GM18508 (cell line): ENCODE measurements at regions not wholly inside any gene's neighbourhood (a gene's known extent, or its start where the extent isn't known, plus 50 kb on each side); places are given as distances from the start of the nearest gene placed in this dataset.
"Not testable (repeated sequence)": the region's sequence is repeated elsewhere in the genome, so short reads cannot be mapped to it uniquely, and the experiment has no call there.

Experiments used
- ATAC-seq: cut with Tn5 transposase; IDR thresholded peaks from one replicate; pipeline ENCODE4 v1.9.1; 2021; ENCODE audit warnings: moderate number of reproducible peaks; ENCODE audit not compliant: insufficient read depth, unreplicated experiment

DNA sequence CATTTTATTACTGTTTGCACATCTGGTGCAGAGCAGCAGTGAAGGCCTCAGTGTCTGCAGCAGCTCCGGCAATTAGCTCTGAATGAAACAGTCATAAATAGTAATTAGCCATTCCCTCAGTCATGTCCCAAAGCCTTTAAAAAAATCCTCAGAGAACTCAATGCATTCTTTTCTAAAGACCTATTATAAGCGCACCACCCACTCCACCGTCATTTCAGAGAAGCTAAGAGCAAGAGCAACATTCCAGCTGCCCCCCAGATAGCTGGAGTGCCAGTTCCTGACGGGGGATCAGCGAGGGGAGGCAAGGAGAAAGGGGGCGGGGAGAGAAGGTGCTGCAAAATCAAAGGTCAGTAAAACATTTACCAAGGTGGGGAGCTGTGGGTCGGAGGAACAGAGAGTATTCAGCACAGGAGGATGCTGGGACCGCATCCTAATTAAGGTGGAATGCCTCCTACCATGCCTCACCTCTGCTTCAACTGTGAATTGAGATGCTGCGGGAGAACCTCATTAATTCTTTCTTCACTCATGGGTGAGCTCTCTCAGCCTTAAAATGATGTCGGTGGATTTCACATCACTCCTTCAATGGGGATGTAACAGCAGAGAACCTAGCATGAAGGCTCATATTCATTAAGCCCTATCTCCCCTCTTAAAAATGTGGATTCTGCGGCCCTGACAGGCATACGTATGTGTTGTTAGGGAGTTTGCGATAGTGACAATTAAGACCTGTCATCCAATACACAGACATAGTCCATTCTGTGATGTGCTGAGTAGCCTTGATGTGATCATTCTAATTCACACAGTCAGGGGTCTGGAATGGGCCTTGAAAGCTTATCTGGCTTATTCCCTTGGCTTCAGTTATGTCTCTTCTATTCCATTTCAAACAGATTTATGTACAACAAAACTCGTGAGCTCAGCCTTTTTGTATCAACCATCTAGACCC is 469.5 kb upstream of the NRSN1 start:
- no peak for ATAC-seq

DNA sequence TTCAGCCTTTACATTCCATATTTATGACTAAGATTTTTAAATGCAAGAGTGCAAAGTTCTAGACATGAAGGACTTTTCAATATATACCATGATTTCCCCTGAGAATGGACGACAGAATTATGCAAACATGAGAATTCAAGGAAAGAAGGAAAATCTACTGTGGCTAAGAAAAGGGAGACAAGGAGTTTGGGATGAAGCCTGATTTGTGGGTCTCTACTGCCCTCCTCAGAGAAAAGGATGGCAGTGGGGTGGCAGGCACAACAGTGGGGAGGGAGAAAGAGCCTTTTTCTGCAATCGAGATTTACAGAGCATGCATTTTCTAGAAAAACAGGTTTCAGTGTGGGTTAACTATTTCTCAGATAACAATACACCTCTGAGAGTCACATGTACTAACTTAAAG is 466.9 kb upstream of the NRSN1 start:
- no peak for ATAC-seq

DNA sequence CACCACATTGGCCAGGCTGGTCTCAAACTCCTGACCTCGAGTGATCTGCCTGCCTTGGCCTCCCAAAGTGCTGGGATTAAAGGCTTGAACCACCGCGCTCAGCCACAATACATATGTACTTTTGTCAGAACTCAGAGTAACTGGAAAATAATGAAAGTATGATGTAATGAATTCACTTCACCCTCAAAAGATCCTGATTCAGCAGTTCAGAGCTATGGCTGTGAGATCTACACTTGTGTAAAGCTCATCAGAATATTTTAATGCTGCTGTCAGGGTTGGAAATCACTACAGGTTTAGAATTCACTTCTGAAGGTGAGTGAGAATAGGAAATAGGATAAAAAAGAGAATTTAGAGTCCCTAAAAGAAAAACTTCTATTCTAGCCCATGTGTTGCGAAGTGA is 464.5 kb upstream of the NRSN1 start:
- ATAC-seq, result no peak

DNA sequence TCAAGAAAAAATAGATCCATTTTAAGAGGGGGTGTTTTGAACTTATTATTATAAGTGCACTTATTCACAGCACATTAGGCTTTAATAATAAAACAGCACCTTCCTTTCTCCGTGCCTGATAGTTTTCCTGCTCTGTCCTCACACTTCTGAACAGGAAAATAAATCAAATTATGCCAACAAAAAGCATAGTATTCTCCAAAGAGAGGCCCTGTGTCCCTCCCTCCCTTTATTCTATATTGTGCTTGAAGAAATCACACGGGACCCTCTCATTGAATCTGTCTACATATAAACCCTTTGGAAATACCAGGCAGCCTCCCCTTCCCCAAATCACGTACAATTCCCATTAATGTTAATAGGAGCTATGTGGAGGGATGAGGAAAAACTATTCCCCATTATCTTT is 462.9 kb upstream of the NRSN1 start:
- no peak for ATAC-seq

DNA sequence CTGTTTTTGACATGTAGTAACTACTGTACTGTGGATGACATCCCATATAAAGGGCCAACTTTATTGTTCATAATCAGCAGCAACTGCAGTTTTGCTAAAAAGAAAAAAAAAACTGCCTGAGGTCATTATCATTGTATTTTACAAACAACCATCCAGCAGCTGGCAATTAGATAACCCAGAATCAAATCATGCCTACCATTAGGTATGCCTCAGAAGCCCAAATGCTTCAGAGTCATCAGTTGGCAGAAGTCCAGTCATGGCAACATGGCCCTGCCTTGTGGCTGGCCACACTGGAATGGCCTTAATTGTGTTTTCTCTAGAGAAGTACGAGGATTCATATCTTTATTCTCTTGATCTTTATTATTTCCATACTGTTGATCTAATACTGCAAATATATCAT is 462.4 kb upstream of the NRSN1 start:
- no peak for ATAC-seq

DNA sequence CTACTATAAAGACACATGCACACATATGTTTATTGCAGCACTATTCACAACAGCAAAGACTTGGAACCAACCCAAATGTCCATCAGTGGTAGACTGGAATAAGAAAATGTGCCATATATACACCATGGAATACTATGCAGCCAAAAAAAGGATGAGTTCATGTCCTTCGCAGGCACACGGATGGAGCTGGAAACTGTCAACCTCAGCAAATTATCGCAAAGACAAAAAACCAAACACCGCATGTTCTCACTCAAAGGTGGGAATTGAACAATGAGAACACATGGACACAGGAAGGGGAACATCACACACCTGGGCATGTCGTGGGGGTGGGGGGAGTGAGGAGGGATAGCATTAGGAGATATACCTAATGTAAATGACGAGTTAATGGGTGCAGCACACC is 460.1 kb upstream of the NRSN1 start:
- not testable (repeated sequence) for ATAC-seq

DNA sequence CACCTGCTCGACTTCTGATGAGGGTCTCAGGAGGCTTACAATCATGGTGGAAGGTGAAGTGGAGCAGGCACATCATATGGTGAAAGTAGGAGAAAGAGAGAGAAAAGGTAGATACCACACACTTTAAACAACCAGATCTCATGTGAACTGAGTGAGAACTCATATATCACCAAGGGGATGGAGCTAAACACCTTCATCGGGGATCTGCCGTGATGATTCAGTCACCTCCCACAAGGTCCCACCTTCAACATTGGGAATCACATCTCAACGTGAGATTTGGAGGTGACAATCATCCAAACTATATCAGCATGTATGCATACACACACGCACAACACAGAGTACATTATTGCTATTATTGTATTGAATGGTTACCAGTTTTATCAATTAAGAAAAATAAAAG is 453.3 kb upstream of the NRSN1 start:
- no peak for ATAC-seq

DNA sequence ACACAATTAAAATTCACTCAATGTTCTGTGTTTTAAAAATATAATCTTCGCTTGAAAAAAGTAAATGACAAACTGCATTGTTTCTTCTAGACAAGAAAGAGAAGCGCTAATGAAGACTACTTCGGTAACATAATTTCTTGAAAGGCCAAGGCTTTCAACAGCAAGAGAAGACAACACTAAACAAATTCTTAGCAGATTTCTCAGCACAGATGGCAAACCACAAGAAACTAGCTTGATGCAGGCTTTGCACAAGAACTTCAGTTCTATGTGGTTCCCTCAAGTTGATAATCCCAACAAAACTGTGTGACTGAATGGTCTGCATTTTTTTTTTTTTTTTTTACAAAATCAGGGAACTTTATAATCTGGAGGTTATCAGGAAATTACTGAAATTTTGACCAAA is 447.4 kb upstream of the NRSN1 start:
- no peak for ATAC-seq

DNA sequence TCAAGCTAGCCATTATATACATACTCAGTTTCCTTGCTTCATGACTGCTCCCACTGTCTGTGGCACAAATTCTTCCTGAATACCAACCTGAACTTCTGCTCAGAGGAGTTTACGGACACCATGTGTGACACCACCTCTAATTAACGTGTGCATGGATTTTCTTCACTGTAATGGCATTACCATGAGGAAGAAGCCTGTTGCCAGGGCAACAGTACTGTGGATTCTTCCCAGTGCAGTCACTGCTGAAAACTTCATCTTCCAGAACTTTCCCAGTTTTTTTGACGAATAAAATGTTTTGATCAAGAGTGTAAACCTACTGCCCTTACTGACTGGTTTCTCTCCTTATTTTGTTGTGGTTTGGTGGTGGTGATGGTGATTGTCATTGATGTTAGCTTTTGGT is 444.3 kb upstream of the NRSN1 start:
- ATAC-seq, result no peak

DNA sequence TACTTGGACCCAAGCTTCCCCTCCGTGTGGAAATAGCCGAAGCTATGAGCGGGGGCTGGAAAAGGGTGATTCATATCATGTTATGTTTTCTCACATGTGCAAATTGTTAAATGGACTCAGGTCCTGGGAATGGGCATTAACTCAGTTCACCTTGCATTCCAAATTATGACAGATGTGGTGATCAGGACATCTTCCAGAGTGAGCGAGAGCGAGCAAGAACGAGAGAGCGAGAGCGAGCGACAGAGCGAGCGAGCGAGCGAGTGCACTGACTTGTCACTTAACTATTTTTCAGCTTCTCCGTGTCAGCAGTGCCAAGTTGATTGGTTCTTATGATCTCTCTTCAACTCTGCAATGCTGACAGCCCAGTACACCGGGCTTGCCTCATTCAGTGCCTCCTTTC is 437.4 kb upstream of the NRSN1 start:
- ATAC-seq, result no peak

DNA sequence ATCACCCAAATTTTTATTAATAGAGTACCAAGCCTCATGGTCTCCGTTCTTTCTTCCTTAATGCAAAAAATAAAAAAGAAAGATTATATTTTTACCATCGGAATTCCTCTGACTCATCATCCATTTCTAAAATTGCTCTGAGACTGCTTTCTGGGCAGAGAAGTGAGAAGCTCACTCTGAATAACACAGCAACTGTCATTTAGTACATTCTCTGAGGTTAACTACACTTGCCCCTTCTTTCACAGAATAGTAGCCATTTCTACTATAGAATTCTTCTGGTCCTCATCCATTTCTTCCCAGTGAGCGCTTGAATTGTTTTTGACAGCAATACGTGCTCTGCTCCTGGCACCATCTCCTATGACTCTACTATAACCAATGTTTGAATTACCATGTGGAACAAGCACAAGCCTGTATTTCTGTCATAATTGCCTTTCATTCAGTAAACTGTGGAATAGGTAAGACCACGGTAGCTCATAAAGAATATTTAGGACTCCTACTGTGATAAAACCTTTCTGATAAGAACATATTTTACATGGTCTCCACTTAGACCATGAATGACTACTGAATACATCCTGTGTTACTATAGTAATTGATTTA is 435.5 kb upstream of the NRSN1 start:
- no peak for ATAC-seq

DNA sequence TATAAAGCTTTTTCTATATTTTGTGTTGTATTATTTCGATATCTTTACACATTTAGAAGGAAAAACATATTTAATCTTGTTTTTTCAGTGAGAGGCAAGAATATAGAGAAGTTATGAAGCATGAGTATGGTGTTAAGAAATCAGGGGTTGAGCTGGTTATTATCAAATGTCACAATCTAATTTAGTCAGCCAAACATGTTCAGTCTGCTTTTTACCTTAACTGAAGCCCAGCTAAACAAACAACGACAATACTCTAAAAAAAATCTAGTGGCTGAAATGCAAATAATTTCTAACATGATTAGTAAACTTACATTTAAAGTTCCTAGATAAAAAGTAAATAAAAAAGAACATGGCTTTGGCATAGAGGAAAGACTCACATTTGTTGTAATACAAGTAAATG is 433.8 kb upstream of the NRSN1 start:
- ATAC-seq, result no peak

DNA sequence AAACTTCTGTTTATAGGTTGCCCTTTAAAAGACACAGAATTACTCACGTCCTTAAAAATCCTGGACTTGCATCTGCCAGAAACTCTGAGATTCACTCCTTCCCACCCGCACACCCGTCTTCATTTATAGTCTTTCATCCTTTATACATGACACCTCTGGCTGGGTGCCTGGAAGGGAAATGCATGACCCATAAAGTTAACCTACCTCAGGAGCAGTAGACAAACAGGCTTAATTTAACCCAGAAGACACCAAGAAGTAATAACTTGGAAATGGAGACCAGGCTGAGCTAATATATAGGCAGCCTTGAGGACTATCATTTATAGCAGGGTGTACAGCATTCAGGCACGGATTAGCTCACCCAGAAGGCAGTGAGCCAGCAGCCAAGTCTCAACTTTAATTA is 429.0 kb upstream of the NRSN1 start:
- ATAC-seq, result no peak

DNA sequence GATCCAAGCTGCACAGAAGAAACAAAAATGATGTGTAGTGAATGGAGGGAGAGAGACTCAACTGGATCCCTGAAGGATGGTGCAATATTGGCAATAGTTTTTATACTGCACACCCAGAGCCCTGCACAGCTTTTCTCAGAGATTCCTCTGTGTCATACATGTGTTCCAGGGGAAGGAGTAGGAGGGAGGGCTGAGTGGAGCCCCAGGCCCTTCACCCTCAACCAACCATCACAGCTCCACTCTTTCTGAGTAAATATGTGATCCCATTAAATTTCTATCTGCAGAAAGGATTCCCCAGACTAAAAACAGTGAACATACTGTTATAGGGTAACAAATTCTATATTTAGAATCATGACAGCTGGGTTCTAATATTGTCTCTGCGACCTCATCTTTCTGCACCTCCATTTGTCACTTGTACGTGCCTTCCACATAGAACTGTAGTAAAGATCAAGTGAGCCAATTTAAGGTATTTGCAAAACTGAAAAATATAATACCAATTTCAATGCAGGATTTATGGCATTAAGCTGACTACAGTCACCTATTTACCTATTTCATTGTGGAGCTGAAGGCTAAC is 421.4 kb upstream of the NRSN1 start:
- no peak for ATAC-seq

DNA sequence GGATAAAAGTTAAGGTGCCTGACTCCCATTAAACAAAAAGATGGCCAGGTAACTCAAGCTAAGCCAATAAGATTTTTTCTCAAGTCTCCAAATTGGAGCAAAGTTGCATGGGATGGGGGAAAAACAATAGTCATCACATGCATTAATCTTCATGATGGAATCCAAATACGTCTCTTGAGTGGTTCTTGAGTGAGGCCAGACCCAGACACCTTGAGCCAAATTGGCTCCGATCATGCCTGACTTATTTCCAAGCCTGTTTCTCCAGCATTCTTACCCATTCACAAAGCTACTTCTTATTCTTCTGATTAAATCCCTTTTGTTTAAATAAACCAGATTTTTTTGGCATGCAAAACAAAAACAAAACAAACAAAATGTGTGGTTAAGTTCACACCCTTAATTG is 420.3 kb upstream of the NRSN1 start:
- ATAC-seq, result no peak

DNA sequence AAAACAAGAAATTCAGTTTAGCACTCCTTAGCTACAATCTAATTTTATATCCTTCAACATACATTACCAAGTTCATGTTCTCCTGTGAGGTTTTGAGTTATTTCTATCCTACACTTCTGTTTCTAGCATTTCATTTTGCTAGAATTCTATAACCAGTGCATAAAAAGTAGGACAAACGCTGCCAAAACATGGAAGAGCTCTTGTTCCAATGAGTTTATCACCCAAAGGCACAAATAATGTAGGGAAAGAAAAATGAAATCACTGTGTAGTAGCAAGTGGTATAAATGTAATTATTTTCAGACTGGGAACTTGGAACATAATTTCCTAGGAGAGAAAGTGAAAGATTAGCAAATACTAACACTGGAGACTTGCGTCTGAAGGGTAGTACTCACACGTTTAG is 413.3 kb upstream of the NRSN1 start:
- no peak for ATAC-seq

DNA sequence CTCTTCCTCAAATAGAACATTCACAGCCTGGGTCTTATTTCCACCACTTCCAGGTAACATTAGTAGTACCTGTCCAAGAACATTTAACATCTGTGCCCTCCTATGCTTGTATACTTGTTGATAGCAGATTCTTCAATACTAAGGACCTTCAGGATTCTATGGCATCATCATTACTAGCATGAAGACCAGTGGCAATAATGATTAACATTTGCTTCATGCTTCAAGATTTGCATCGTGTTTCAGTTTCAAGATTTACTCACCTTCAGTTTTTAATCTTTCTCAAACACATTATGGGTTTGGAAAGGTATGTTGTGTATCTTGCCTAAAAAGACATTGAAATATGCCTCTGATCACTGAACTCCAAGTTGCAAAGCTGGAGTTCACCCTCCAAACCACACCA is 412.8 kb upstream of the NRSN1 start:
- peak; percentile 98 for ATAC-seq

DNA sequence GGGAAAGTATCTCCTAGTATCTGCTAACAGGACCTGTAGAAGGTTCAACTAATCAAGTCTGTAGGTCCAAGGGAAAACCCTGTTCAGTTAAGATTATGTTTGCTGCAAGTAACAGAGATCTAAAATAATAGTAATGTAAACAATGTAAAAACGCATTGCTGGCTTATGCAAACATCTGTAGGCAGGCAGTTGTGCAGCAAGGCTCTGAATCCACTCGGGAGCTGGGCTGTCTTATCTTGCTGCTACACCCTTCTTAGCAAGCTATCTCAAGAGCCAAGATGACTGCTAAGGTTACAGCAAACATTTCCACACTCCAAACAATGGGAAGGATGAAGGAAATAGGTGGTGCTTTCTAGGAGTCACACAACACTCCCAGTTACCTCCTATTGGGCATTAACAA is 397.3 kb upstream of the NRSN1 start:
- no peak for ATAC-seq

DNA sequence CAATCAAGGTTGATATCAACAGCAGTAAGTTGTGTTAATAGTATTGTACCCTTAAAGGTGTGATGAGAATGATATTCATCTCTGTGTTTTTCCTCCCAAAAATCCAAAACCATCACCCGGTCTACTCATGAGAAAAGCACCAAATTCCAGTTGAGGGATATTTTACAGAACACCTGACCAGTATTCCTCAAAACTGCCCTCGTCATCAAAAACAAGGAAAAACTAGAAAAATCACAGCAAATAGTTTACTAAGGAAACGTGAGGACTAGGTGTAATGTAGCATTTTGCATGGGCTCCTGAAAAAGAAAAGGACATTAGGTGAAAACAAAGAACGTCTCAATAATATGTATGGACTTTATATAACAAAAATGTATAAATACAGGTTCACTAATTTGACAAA is 394.4 kb upstream of the NRSN1 start:
- no peak for ATAC-seq

DNA sequence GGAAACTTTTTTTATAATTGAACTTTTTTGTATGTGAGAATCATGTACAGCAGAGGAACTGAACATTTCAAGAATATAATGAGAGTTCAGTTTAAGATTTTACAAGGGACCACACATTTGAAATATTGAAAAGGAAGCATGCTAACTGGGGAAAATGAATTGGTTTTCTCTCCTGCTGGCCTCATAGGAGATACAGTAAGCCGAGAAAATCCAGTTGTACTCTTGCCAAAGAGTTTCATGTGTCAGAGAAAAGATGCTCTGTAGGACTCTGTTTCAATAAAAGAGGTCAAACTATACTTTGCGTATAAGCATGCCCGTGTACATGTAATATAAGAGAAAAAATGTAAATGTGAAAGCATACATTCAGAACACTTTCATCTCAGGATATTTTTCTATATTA is 393.5 kb upstream of the NRSN1 start:
- ATAC-seq, result no peak

DNA sequence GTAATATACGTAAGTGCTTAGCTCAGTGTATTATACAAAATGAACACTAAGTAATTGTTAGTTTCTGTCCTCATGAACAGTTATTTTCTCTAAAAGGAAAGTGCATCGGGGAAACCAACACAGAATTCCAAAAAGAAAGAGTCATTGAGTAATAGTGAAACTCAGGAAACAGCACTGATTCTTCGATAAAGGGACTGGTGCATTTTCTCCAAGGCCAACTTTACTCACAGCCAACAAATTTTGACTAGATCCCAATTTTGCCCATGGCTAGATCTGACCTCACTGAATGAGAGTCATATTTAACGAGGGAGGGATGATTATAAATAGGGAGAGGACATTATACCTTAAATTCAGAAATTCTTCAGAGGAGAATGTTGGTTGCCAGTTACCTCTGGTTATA is 390.9 kb upstream of the NRSN1 start:
- no peak for ATAC-seq

DNA sequence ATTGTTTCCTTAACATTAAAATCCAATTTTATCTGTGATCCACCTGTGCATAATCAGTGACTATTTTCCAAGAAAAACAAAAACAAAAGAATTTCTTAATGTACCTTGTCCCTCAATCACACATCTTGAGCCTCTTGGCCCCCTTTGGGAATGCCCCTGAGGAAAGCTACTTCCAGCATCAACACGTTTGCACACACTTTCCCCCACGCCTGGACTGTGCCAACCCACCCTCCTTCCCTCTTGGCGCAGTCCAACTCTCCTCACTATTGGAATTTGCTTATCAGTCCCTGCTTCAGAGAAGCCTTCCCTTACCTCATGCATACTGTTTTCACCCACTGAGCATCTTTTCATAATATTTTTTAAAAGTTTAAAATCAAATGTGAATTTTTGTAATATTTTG is 389.4 kb upstream of the NRSN1 start:
- no peak for ATAC-seq
